ENCODE measurements at regions not wholly inside any gene's neighbourhood (a gene's known extent, or its start where the extent isn't known, plus 50 kb on each side); places are given as distances from the start of the nearest gene placed in this dataset.

DNA sequence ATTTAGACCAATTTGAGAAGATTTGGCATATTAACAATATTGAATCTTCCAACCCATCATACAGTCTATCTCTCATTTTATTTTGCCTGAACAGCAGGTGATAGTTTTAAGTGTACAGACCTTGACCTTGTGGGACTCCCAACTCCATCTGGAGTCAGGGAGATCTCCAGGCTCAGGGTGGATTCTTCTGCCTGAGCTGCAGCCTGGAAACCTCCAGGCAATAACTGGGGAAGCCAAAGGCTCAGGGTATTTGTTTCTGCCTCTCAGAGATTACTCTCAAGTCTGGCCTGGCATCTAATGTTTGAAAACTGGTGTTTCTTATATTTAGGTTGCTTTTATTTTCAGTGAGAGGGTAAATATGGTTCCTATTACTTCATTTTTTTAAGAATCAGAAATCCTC, 102.1 kb upstream of the C1QTNF9B start:
- TF ChIP-seq CTCF (IDR thresholded peaks at IDR 0.05; ENCODE audit: low read length): no peak
- no peak for TF ChIP-seq EZH2 (optimal IDR thresholded peaks at IDR 0.05; ENCODE audit: low read depth, low read length)
- TF ChIP-seq EZH2phosphoT487 (IDR thresholded peaks at IDR 0.05; ENCODE audit: low read length): no peak

Data from MM.1S (cell line).